ENCODE measurements at regions not wholly inside any gene's neighbourhood (a gene's known extent, or its start where the extent isn't known, plus 50 kb on each side); places are given as distances from the start of the nearest gene placed in this dataset.

DNA sequence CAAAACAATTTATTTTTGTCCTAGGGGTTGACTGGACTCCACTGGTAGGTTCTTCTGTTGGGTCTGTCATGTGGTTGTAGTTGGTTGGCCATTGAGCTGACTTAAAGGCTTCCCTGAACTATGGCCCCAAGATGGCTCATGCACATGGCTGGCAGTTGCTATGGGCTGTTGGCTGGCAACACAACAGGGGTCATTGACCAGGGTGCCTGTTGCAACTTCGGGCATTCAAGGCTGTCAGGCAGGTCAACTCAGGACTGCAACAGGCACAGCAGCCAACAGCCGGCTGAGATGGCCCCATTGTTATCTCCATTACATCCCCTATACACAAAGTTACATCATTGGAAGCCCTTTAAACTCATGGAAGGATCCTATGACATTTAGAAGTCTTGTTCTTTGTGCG, 109.7 kb upstream of the CPEB2 start:
- intact Hi-C loops (cut with micrococcal nuclease): no loop called here

DNA sequence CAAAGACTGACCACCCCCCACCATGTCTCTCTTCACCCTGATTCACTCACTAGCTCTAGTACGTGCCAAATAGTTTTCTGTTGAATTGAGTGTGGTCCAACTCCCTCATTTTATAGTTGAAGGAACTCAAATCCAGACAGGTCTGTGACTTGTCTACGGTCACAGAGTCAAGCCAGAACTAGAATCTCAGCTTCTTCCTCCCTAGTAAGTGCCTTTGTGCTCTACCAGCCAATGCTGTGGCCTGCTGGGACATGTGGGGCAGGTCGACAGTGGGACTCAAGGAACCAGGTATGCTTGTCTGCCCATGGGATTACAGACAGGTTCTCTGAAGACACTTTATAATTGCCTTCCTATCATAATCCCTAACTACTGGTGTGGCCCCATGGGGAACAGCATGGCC, 108.6 kb upstream of the CPEB2 start:
- intact Hi-C loops (cut with micrococcal nuclease): no loop called here

DNA sequence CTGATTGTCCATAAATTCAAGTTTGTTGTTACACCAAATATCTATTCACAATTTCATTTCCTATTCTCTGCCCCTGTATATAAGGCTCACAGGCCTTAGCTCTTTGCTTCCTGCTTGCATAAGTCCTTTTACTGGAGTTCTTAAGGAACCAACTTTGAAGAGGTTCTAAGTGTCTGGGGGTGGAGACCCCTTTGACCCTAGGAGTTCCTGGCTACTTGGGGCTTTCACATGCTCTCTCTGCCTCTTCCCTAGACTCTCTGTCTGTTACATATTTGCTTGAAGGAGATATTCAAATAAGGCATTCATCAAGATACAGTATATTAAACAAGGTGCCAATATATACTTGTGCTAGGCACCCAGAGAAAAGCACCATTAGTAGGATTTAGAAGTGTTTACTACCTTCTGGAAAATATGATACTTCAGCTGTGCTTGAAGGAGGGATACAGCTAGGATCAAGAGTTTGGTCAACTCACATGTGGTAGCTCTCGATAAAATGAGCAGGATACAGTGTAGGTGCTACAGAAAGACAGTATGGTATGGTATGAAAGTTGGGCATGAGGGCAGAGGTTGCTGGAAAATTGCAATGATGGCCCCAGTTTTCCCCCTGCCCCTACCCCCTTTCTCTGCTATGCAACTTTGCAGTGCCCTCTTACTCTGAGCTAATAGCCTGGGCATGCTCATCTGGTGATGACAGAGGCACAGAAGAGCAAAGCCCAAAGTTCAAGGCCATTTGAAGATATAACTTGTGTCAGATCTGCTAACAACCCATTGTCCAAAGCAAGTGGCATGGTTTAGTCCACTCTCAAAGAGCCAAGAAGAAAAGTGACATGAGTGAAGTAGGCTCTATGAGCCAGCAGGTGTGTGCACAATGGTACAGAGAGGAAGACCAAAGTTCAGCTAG, 107.6 kb upstream of the CPEB2 start:
- intact Hi-C loops (cut with micrococcal nuclease): no loop called here

DNA sequence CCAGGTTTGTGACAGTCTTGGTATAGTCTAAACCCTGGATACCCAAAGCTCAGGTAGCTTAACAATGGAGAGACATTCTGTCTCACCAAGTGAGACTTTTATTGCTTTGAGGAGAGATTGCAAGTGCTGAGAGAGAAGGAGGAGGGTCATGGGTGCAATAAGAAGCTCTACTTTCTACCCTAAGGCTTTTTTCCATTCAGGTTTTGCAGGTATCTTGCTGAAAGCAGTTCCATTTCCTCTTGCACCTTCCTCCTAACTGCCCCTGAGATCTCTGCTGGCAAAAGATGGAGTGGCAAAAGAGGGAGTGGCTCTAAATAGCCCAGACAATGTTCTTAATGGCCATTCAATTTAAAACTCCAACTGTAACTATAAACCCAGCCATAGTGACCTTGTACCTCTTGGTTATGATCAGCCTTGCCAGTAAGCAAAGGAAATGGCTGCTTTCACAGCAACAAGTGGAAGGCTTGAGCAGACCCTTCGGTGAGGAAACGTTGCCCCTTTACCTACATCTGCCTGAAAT, 105.6 kb upstream of the CPEB2 start:
- intact Hi-C loops (cut with micrococcal nuclease): no loop called here

DNA sequence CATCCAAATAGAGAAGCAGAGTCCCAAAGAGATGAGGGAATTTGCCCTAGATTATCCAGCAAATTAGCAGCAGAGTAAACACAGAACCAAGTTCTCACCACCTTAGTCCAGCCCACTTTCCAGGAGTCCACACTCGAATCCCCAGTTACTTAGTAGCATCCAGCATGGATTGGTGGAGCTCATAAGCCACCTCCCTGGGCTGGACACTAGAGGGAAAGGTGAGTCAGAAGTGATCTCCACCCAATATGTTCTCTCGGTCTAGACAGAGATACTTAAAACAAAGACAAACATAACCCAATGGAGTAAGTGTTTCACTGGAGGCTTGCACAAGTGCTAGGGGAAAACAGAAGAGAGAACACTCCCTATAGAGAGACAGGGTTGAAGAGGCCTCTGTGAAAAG, 105.1 kb upstream of the CPEB2 start:
- intact Hi-C loops (cut with micrococcal nuclease): no loop called here

DNA sequence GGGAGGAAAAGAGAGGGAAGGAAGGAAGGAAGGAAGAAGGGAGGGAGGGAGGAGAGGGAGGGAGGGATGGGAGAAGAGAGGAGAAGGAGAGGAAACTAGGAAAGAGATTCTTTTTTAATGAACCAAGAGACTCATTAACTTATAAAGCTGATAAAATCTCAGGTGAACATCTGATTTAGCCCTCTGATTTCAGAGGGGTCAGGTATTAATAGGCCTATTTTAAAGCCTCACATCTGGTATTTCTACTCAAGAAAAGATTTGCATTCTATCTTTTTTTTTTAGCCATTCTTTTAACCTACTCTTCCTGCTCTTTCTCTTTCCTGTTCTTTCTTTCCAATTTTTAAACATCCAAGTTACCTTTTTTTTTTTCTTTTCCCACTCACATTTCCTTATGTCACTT, 103.3 kb upstream of the CPEB2 start:
- intact Hi-C loops (cut with micrococcal nuclease): no loop called here

DNA sequence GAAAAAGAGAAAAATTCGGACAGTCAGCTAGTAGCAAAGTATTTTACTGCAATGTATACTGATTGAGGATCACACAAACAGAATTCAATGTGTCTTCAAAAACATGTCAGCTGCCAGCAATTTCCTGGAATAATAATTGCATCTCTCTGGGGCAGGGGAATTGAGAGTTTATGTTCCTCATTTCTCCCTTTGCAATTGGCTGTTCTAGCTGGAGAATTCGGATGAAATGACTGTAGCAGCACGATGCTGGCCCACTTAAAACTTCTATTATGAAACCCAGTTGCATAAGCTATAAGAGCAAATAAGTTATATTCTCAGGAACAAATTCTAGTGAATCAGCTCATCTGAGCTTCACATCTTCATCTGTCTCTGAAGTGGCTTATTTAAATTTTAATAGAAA, 99.9 kb upstream of the CPEB2 start:
- intact Hi-C loops (cut with micrococcal nuclease): no loop called here

DNA sequence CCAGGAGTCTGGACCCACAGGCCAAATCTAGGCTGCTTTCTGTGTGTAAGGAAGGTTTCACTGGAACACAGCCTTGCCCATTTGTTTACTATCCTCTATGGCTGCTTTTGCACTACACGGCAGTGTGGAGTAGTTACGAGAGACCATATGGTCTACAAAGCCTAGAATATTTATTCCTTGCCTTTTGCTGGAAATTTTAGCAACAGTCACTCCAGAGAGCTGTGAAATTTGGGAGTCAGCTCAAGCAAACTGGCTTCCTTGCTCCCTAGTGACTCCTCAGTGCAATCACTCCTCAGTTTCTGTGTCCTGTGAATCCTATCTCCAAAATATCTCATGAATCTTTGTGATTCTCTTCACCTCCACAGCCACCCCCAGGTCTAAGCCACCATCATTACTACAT, 99.0 kb upstream of the CPEB2 start:
- intact Hi-C loops (cut with micrococcal nuclease): no loop called here

DNA sequence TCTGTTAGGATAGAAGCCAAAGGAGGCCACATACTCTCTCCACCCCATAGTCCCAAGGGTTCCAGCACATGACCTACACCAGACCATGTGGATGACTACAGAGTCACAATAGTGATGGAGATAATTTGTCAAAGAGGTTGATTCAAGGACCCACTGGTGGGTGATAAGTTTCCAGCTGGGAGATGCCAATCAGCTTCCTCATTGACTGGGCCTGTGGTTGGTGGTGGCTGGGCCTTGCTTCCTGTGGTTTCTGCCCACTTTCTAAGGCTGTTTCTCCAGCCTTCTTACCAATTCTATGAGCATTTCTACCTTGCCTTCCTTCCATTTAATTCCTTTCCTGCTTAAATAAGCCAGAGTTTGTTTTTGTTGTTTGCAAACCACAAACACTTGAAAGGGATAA, 95.5 kb upstream of the CPEB2 start:
- intact Hi-C loops (cut with micrococcal nuclease): no loop called here

DNA sequence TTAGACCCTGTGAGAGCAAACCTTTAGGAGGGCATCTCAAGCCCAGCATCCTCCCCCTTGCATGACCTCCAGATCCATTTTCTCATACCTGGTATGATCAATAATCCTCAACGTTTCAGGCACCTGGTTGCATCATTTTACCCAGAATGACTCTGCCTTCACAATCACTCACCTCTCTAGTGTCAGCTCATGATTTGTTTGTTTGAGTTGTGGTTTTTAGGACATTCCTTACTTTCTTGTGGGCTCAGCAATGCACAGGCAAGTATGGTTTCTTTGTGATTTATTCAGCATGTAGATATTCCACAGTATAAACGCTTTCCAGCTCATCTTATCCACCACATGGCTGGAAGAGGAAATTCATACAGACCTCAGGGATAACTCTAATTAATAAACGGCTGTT, 93.6 kb upstream of the CPEB2 start:
- intact Hi-C loops (cut with micrococcal nuclease): no loop called here

DNA sequence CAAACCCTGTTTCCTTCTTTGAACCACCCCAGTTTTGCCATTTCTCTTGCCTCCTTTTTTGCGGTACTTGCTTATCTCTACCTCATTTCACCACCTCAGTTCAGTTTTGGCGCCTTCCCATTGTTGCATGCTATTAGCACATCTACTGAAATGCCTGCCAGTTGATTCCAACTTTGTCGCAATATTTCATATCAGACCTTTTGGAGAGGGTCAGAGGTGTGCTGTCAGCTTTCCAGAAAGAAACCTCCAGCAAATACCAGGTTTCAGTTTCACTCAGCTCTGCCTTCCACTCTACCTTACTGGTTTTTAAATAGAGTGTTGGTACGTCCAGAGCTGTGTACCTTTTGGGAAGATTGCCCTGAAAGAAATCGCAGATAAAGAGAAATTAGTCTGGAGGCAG, 91.9 kb upstream of the CPEB2 start:
- intact Hi-C loops (cut with micrococcal nuclease): no loop called here

DNA sequence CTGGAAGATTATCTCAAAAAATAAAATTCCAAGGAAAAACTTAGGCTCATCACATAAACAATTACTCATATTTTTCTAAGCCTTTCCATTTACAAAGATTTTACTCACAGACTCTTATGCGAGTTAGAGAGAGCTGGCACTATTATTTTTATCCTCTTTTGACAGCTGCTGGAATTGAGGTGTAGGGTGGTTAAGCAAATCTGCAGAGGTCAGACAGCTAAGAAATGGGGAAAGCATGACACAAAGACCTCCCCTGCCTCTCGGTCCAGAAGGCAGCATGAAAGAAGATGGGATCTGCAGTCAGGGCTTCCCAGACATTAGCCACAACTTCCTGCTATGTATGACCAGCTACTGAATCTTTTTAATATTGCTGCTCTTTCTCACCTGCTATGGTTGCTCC, 89.9 kb upstream of the CPEB2 start:
- intact Hi-C loops (cut with micrococcal nuclease): no loop called here

DNA sequence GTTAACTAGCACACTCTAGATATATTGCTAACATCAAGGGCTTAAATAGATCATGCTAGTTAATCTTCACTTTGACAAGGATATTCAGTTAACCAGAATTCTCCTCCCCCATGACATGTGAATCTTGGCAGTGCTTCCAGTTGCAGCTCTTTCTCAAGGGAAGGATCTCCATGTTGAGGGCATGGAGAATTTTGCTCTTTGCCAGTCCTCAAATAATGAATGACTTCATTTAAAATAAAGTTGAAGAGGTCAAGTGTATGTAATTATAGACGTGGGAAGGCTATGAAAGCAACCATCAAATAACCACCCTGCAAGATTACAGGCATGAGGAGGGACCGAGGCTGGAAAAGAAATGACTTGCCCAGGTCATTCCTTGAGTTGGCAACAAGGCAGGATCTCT, 87.3 kb upstream of the CPEB2 start:
- intact Hi-C loops (cut with micrococcal nuclease): no loop called here

DNA sequence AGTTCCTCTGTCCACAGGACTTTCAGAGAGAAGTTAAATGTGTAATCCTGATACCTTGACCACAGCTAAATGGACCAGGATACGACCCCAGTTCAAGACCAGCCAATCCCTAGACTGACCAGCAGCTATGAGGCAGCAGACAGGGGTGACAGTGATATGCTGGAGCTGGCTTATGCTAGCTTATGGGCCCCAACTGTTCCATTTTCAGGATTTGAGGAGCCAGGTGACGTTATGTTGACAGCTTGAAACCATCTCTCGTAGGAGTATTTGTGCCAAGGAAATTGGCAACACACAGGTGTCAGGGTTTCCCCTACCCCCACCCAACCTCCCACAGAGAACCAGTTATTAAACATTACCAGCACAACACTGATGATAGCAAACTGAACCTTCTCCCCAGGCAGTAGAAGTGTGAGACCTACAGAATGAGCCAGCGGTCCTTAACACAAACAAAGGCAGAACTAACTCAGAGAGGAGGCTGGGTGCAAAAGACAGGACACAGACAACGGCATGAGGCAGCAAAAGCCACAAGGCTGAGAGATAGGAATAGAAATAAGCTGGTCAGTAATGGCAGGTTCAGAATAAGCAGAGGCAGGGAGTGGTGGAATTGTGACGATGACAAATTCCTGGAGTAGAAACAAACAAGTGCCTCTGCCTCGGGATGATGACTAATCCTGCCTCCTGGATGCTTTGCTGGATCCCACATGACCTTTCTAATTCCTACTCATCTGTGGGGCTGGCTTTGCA, 85.6 kb upstream of the CPEB2 start:
- intact Hi-C loops (cut with micrococcal nuclease): no loop called here

DNA sequence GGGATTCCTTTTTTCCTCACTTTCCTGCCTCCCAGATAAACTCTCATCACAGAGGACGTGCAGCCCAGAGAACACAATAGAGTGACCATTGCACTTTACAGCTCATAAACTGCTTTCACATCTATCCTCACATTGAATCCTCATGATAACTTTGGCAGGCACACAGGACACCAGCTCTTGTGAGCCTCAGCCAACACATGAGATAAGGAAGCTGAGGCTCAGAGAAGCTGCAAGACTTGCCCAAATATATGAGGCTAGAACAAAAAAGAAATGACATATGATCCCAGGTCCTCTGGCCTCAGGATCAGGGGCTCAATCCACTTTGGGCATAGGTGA, 85.0 kb upstream of the CPEB2 start:
- intact Hi-C loops (cut with micrococcal nuclease): no loop called here

DNA sequence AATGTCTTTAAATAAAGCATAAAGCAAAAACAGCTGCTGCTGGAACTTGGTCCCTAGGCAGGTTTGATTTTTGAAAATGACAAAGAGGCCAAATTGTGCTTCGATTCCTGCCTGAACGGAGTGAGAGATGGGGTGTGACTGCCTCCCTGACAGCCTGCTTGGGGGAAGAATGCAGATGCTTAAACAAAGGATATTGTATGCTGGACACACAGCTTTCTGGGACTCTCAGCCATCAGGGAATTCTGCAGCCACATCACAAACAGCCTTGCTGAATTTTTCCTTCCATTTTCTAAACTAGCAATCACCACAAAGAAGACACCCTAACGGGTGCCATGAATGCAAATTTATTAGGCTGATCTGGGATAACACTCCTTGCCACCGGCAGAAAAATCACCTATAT, 83.9 kb upstream of the CPEB2 start:
- intact Hi-C loops (cut with micrococcal nuclease): no loop called here

DNA sequence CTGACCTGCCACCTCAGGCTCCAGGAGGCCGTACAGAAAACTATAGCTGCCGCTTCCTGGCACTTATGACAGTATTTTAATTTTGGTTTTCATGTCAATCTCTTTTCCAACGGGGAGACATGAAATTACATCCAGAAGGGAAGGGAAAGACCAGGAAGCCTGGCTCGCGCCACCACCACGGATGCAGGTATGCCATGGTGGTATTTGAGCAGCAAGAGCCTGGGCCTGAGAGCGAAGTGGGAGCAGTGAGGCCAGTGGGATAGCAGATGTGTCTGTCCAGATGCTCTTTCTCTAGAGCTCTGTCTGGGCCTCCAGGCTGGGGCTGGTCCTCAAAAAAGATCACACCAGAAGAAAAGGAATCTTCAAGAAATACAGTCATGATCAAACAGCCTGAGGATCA, 82.5 kb upstream of the CPEB2 start:
- intact Hi-C loops (cut with micrococcal nuclease): loop anchor here (2.0 to 10.0 kb wide), 8 partner anchors 47 to 1437 kb away; partner anchors contain the start of genes RAB28 and TAPT1

DNA sequence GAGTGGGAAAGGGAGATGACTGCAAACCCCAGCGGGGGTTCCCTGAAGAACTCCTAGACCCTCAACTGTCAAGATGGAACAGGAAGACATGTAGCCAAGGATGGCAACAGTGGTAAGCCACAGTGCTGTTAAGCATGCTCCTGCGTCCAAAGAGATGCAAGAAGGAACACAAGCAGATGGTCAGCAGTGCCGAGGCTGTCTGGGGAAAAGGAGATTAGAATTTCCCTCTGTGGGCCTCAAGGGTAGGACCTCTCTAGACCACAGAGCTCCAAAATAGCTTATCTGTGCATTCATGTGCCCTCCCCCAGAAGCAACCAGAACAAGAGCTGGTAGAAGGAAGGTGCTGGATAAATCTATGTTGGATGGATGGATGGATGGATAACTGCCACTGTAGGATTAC, 82.0 kb upstream of the CPEB2 start:
- intact Hi-C loops (cut with micrococcal nuclease): loop anchor here (2.0 to 10.0 kb wide), 8 partner anchors 48 to 1438 kb away; partner anchors contain the start of genes RAB28 and TAPT1

DNA sequence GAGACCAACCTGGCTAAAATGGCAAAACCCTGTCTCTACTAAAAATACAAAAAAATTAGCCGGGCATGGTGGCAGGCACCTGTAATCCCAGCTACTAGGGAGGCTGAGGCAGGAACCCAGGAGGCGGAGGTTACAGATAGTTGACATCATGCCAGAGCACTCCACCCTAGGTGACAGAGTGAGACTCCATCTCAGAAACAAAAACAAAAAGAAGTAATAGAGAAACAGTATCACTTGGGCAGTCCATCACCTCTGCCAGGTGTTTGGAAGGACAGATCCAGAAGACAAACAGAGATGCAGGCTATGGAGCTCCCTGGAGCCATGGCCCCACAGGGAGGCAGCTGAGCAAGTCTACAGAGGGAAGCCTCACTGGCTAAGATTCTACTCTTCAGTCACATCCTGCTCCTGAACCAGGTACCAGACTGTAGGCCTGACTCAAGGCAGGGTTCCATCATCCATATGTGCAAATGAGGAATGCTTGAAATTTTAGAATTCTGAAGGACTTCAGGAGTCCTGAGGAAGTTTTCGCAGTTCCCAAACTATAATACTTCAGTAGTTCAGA, 81.4 kb upstream of the CPEB2 start:
- intact Hi-C loops (cut with micrococcal nuclease): loop anchor here (2.0 to 10.0 kb wide), 8 partner anchors 49 to 1439 kb away; partner anchors contain the start of genes RAB28 and TAPT1

DNA sequence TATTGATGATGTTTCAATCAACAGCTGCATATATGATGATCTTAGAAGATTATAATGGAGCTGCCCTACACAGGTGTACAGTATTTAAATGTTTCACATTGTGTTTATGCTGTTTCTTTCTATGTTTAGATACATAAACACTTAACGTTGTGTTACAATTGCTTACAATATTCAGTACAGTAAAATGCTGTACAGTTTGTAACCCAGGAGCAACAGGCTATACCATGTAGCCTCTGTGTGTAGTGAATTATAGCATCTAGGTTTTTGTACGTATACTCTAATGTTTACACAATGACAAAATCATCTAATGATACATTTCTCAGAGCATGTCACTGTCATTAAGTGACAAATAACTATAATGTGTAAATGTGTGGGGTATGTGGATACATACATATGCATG, 80.5 kb upstream of the CPEB2 start:
- intact Hi-C loops (cut with micrococcal nuclease): loop anchor here (2.0 to 10.0 kb wide), 8 partner anchors 49 to 1439 kb away; partner anchors contain the start of genes RAB28 and TAPT1

DNA sequence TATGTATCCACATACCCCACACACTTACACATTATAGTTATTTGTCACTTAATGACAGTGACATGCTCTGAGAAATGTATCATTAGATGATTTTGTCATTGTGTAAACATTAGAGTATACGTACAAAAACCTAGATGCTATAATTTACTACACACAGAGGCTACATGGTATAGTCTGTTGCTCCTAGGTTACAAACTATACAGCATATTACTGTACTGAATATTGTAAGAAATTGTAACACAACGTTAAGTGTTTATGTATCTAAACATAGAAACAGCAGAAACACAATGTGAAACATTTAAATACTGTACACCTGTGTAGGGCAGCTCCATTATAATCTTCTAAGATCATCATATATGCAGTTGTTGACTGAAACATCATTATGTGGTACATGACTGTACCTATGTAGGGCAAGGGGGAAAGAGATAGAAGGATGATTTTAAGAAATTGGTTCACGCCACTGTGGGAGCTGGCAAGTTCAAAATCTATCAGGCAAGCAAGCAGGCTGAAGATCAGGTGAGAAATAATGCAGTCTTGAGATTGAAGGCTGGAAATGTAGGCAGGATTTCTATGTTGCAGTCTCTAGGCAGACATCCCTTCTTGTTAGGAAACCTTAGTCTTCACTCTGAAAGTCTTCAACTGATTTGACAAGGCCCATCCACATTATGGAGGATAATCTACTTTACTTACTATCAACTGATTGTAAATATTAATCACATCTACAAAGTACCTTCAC, 78.0 kb upstream of the CPEB2 start:
- intact Hi-C loops (cut with micrococcal nuclease): loop anchor here (2.0 to 10.0 kb wide), 8 partner anchors 52 to 1442 kb away; partner anchors contain the start of genes RAB28 and TAPT1
